GM12872 (cell line): ENCODE measurements at regions not wholly inside any gene's neighbourhood (a gene's known extent, or its start where the extent isn't known, plus 50 kb on each side); places are given as distances from the start of the nearest gene placed in this dataset.

Source experiments
- CTCF ChIP-seq: IDR thresholded peaks from 3 replicates; pipeline ENCODE4 v1.5.1; 2011; ENCODE audit warnings: low read depth, mild to moderate bottlenecking, low read length, moderate library complexity; ENCODE audit not compliant: insufficient read depth

- no peak for TF ChIP-seq CTCF
Observed at GRCh38 chr5:164763206-164763605, 1257.8 kb downstream of the MAT2B start.

- no peak for TF ChIP-seq CTCF
Observed at GRCh38 chr5:164772122-164772521, 1266.7 kb downstream of the MAT2B start.

GRCh38 chr5:164784230-164784629 lies 1278.8 kb downstream of the MAT2B start:
- no peak for TF ChIP-seq CTCF

- no peak for TF ChIP-seq CTCF
Observed at GRCh38 chr5:164798110-164798509, 1292.7 kb downstream of the MAT2B start.

- no peak for TF ChIP-seq CTCF
Observed at GRCh38 chr5:164799391-164799790, 1294.0 kb downstream of the MAT2B start.

GRCh38 chr5:164801910-164802309 lies 1296.5 kb downstream of the MAT2B start:
- no peak for TF ChIP-seq CTCF

GRCh38 chr5:164809821-164810220 lies 1304.4 kb downstream of the MAT2B start:
- no peak for TF ChIP-seq CTCF

- TF ChIP-seq CTCF = no peak
Observed at GRCh38 chr5:164818445-164818844, 1313.0 kb downstream of the MAT2B start.
